ENCODE measurements at regions not wholly inside any gene's neighbourhood (a gene's known extent, or its start where the extent isn't known, plus 50 kb on each side); places are given as distances from the start of the nearest gene placed in this dataset.

DNA sequence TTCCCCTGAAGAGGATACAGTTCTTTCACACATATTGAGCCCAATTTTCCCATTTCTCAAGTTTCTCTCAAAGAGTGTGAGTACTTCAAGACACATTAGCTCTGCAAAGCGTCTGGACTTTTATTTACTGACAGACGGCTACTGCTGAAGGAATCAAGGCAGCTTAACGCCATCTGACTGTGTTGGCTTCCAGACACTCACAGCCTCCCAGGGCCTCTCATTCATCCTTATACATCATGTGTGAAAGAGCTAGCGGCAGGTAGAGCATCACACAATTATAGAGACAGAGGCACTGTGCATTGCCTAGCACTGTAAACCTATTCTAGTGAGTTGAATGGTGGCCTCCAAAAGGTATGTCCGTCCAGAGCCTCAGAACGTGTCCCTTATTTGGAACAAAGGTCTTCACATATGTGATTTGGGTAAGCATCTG is 284.1 kb upstream of the STT3B start:
- peaks cover 11% of the 10 kb centered on the region for H3K4me1 Mint-ChIP-seq

More for the DNA sequence above, 284.1 kb upstream of the STT3B start:
- Histone ChIP-seq H3F3A (replicated peaks; ENCODE audit: low read depth) (no peaks in the 10 kb centered on the region), H4K20me1 (replicated peaks; ENCODE audit: insufficient read depth) (no peaks in the 10 kb centered on the region), H3K27ac (ENCODE audit: low read depth) (no peak overlapping the region), H3K4me3 (no peak overlapping the region), H3K9me2 (ENCODE audit: insufficient read depth) (peaks cover 7% of the 10 kb centered on the region; the same call in 1 of the 2 replicates), H3K36me3 (ENCODE audit: insufficient read depth) (no peaks in the 10 kb centered on the region), H3K79me2 (replicated peaks; ENCODE audit: insufficient read depth) (no peaks in the 10 kb centered on the region), H3K27me3 (ENCODE audit: insufficient read depth) (no peaks in the 10 kb centered on the region), H3K4me1 (ENCODE audit: insufficient read depth) (no peaks in the 10 kb centered on the region), H3K4me2 (no peak overlapping the region), H2AFZ (no peak overlapping the region)
- ATAC-seq (no peak), DNase-seq (ENCODE audit: low spot score) (no peak)
- no peak overlapping the region for H3K4me3 Mint-ChIP-seq
- no peak overlapping the region for H3K27ac Mint-ChIP-seq
- no peaks in the 10 kb centered on the region for H3K36me3 Mint-ChIP-seq (ENCODE audit: low read depth)
- TF ChIP-seq, protein P1, sequence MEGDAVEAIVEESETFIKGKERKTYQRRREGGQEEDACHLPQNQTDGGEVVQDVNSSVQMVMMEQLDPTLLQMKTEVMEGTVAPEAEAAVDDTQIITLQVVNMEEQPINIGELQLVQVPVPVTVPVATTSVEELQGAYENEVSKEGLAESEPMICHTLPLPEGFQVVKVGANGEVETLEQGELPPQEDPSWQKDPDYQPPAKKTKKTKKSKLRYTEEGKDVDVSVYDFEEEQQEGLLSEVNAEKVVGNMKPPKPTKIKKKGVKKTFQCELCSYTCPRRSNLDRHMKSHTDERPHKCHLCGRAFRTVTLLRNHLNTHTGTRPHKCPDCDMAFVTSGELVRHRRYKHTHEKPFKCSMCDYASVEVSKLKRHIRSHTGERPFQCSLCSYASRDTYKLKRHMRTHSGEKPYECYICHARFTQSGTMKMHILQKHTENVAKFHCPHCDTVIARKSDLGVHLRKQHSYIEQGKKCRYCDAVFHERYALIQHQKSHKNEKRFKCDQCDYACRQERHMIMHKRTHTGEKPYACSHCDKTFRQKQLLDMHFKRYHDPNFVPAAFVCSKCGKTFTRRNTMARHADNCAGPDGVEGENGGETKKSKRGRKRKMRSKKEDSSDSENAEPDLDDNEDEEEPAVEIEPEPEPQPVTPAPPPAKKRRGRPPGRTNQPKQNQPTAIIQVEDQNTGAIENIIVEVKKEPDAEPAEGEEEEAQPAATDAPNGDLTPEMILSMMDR (conservative IDR thresholded peaks at IDR 0.05; ENCODE audit: low read depth in 2 of 2): no peak
- no peak for TF ChIP-seq CREB1 (CRISPR knock-in tag; IDR thresholded peaks at IDR 0.05; ENCODE audit: low read depth)
- TF ChIP-seq, protein P2, sequence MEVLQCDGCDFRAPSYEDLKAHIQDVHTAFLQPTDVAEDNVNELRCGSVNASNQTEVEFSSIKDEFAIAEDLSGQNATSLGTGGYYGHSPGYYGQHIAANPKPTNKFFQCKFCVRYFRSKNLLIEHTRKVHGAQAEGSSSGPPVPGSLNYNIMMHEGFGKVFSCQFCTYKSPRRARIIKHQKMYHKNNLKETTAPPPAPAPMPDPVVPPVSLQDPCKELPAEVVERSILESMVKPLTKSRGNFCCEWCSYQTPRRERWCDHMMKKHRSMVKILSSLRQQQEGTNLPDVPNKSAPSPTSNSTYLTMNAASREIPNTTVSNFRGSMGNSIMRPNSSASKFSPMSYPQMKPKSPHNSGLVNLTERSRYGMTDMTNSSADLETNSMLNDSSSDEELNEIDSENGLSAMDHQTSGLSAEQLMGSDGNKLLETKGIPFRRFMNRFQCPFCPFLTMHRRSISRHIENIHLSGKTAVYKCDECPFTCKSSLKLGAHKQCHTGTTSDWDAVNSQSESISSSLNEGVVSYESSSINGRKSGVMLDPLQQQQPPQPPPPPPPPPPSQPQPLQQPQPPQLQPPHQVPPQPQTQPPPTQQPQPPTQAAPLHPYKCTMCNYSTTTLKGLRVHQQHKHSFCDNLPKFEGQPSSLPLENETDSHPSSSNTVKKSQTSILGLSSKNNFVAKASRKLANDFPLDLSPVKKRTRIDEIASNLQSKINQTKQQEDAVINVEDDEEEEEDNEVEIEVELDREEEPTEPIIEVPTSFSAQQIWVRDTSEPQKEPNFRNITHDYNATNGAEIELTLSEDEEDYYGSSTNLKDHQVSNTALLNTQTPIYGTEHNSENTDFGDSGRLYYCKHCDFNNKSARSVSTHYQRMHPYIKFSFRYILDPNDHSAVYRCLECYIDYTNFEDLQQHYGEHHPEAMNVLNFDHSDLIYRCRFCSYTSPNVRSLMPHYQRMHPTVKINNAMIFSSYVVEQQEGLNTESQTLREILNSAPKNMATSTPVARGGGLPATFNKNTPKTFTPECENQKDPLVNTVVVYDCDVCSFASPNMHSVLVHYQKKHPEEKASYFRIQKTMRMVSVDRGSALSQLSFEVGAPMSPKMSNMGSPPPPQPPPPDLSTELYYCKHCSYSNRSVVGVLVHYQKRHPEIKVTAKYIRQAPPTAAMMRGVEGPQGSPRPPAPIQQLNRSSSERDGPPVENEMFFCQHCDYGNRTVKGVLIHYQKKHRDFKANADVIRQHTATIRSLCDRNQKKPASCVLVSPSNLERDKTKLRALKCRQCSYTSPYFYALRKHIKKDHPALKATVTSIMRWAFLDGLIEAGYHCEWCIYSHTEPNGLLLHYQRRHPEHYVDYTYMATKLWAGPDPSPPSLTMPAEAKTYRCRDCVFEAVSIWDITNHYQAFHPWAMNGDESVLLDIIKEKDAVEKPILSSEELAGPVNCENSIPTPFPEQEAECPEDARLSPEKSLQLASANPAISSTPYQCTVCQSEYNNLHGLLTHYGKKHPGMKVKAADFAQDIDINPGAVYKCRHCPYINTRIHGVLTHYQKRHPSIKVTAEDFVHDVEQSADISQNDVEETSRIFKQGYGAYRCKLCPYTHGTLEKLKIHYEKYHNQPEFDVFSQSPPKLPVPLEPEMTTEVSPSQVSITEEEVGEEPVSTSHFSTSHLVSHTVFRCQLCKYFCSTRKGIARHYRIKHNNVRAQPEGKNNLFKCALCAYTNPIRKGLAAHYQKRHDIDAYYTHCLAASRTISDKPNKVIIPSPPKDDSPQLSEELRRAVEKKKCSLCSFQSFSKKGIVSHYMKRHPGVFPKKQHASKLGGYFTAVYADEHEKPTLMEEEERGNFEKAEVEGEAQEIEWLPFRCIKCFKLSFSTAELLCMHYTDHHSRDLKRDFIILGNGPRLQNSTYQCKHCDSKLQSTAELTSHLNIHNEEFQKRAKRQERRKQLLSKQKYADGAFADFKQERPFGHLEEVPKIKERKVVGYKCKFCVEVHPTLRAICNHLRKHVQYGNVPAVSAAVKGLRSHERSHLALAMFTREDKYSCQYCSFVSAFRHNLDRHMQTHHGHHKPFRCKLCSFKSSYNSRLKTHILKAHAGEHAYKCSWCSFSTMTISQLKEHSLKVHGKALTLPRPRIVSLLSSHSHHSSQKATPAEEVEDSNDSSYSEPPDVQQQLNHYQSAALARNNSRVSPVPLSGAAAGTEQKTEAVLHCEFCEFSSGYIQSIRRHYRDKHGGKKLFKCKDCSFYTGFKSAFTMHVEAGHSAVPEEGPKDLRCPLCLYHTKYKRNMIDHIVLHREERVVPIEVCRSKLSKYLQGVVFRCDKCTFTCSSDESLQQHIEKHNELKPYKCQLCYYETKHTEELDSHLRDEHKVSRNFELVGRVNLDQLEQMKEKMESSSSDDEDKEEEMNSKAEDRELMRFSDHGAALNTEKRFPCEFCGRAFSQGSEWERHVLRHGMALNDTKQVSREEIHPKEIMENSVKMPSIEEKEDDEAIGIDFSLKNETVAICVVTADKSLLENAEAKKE (CRISPR knock-in tag; IDR thresholded peaks at IDR 0.05): no peak
- no peak for TF ChIP-seq NANOG (IDR thresholded peaks at IDR 0.05; ENCODE audit: borderline replicate concordance)
- TF ChIP-seq JUNB (IDR thresholded peaks at IDR 0.05; ENCODE audit: unreplicated experiment): no peak
- no peak for TF ChIP-seq ZNF114 (CRISPR knock-in tag; IDR thresholded peaks at IDR 0.05)
- no peak for TF ChIP-seq EZH2 (IDR thresholded peaks at IDR 0.05; ENCODE audit: low read depth, unreplicated experiment)
- no peak for TF ChIP-seq STAT1 (IDR thresholded peaks at IDR 0.05; ENCODE audit: unreplicated experiment)
- no peak for TF ChIP-seq ZNF331 (CRISPR knock-in tag; IDR thresholded peaks at IDR 0.05; ENCODE audit: low read depth)
- TF ChIP-seq EZH2phosphoT487 (IDR thresholded peaks at IDR 0.05; ENCODE audit: unreplicated experiment): no peak
- no peak for TF ChIP-seq POLR2AphosphoS5 (IDR thresholded peaks at IDR 0.05; ENCODE audit: low read depth)
- TF ChIP-seq, protein P3, sequence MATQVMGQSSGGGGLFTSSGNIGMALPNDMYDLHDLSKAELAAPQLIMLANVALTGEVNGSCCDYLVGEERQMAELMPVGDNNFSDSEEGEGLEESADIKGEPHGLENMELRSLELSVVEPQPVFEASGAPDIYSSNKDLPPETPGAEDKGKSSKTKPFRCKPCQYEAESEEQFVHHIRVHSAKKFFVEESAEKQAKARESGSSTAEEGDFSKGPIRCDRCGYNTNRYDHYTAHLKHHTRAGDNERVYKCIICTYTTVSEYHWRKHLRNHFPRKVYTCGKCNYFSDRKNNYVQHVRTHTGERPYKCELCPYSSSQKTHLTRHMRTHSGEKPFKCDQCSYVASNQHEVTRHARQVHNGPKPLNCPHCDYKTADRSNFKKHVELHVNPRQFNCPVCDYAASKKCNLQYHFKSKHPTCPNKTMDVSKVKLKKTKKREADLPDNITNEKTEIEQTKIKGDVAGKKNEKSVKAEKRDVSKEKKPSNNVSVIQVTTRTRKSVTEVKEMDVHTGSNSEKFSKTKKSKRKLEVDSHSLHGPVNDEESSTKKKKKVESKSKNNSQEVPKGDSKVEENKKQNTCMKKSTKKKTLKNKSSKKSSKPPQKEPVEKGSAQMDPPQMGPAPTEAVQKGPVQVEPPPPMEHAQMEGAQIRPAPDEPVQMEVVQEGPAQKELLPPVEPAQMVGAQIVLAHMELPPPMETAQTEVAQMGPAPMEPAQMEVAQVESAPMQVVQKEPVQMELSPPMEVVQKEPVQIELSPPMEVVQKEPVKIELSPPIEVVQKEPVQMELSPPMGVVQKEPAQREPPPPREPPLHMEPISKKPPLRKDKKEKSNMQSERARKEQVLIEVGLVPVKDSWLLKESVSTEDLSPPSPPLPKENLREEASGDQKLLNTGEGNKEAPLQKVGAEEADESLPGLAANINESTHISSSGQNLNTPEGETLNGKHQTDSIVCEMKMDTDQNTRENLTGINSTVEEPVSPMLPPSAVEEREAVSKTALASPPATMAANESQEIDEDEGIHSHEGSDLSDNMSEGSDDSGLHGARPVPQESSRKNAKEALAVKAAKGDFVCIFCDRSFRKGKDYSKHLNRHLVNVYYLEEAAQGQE (IDR thresholded peaks at IDR 0.05; ENCODE audit: unreplicated experiment): no peak
- H3K9me3 Mint-ChIP-seq: no peaks in the 10 kb centered on the region
- peaks cover 1% of the 10 kb centered on the region for H3K27me3 Mint-ChIP-seq (ENCODE audit: insufficient read depth, low read depth, poor library complexity)
